ENCODE measurements at regions not wholly inside any gene's neighbourhood (a gene's known extent, or its start where the extent isn't known, plus 50 kb on each side); places are given as distances from the start of the nearest gene placed in this dataset.
A peak's percentile ranks its signal among the peaks of the same experiment; 100 is the strongest.
"Not testable (repeated sequence)": the region's sequence is repeated elsewhere in the genome, so short reads cannot be mapped to it uniquely, and the experiment has no call there.

DNA sequence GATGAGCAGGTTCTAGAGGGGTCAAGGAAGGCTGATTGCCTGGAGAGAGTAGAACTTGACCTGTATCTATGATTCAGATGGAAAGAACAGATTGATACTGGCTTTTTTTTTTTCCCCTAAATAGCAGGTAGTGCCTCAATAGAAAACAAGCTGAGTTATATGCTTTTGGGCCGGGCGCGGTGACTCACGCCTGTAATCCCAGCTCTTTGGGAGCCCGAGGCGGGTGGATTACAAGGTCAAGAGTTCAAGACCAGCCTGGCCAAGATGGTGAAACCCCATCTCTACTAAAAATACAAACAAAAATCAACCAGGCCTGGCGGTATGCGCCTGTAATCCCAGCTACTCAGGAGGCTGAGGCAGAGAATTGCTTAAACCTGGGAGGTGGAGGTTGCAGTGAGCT, 186.1 kb downstream of the CEP135 start:
- DNase-seq, result not testable (repeated sequence)

DNA sequence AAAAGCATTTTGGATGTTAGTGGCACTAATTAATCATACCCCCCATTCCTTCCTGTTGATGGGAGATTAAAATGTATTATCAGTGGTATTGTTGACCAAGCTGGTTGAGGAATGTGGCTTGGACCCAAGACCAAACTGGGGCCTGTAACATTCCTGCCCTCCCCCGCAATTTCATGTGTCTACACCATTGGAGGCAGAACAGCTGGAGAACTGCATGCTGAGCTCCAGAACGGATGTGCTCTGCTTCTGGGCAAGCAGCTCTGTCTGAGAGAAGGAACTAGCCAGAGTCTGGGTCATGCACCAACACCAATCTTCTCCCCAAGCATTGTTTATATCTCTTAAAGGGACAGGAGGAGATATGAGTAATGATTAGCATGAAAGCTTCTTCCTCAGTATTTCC, 185.5 kb downstream of the CEP135 start:
- no peak for DNase-seq

DNA sequence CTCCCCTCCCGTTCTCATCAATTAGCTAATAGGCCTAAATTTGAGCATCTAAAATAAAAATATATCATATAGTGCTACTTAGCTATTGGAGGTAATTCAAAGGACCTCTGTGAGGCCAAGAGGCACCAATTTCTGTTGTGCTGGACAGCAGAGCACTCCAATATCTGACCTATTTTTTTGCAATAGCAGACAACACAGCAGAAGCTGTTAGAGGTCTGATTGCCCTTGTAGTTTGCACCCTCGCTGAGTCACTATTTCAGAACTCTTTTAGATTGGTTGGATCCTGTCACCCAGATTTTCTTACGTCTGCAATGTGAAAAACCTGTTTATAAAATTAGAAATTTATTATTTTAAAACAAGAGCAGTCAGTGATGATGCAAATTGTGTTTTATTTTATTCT, 184.1 kb downstream of the CEP135 start:
- no peak for DNase-seq

DNA sequence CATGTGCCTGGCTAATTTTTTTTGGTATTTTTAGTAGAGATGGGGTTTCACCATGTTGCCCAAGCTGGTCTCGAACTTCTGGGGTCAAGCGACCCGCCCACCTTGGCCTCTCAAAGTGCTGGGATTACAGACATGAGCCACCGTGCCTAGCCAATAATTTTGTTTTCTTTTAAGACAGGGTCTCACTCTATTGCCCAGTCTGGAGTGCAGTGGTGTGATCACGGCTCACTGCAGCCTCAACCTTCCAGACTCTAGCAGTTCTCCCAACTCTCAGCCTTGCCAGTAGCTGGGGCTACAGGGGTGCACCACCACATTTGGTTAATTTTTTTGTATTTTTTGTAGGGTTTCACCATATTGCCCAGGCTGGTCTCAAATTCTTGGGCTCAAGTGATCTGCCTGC, 183.4 kb downstream of the CEP135 start:
- DNase-seq, result not testable (repeated sequence)

DNA sequence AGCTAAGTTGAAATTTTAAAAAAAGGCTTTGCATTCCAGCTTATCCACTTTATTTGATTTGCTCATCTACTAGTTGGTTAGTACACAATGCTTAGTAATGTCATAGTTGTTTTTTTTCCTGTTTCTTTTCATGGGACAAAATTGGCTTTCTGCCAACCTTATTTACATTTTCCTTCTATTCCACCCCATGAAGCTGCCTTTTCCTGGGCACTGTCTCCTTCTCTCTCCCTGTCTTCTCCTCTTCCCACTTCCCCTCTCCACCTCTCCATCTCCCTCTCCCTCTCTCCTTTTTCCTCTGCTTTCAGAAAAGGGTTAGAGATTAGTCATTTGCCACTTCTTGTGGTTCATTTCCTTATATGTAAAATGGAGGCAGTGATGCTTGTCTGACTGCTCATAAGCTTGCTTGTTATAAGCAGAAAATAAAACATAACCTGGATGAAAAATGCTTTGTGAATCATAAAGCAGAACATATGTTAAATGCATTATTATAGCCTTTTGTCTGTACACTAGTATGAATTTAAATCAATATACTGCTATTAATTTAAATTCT, 181.9 kb downstream of the CEP135 start:
- peak; percentile 21 for DNase-seq

DNA sequence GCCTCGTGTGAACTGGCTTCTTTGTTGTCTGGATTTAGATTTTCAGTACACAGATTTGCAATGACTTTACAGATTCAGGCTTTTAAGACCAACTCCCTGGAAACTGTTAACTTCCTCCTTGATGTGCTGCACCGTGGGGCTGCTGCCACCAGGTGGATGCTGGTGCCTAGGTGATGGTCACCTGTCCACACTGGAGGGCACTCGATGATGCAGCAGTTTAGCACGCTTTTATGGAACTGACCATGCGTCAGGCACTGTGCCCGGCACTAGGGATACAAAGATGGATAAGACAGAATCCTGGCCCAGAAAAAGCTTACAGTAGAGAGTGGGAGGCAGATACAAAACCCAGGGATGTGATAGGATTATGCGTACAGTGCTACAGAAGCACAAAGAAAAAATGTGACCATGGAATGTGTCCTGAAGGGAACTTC, 180.7 kb downstream of the CEP135 start:
- DNase-seq, result no peak

DNA sequence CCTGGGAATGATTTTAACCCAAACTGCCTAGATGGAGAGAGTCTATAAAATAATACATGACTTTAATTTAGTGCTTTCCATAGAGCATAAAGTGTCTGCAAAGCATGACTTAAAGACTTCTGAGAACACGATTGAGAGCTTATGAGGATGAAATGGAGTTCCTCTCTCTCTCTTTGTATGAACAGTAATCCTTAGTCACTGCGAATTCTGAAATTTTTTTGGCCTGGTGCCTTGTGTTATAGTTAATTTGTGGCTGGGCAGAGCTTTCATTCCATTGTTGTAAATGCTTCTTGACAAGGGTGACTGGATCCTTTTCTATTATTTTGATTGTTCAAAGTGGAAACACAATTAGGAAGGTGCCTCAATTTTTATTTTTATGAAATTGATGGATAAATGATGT, 179.5 kb downstream of the CEP135 start:
- DNase-seq, result no peak

DNA sequence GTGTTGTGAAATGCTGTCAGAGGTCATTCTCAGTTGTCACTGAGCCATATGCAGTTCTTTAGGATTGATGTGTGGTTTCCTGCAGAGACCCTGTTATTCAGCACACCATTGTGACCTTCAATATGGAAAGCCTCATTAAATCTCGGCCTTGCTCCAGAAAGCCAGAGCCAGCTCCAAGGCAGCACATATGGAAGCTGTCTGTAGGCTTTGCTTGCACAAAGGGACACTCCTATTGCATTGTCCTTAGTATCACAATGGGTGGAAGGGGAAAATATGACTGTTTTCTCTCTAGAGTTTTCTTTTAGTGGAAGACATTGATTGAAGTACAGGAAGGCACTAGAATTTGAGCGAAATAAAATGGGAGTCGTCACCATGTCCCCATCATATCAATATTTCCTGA, 179.0 kb downstream of the CEP135 start:
- no peak for DNase-seq

DNA sequence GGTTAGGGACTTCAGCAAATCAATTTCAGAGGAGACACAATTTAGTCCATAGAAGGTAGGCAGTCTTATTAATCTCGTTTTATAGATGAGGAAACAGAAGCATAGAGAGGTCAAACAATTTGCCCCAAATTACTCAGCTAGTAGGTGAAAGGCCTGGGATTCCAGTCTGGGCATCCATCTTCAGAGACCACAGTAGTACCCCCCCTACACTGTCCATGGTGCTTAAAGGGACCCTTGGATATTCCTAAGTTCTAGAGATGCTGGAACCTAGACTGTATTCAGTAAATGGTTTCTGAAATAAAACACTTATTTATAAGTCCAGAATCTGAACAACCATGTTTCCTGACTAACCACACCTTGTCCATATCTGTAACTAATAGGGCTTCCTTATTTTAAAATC, 174.8 kb downstream of the CEP135 start:
- DNase-seq, result no peak

DNA sequence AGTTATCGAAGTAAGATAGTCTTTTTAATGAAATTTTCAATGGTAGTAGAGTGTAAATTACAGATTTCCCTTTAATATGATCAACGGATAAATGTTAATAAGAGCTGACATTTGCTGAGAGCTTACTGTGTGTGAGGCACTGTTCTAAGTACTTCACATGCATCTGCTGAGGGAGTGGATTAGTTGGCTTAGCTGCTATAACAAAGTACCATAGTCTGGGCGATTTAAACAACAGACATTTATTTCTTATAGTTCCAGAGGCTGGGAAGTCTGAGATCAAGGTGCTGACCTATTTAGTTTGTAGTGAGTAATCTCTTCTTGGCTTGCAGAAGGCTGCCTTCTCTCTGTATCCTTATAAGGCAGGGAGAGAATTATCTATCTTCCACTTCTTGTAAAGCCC, 174.3 kb downstream of the CEP135 start:
- no peak for DNase-seq

DNA sequence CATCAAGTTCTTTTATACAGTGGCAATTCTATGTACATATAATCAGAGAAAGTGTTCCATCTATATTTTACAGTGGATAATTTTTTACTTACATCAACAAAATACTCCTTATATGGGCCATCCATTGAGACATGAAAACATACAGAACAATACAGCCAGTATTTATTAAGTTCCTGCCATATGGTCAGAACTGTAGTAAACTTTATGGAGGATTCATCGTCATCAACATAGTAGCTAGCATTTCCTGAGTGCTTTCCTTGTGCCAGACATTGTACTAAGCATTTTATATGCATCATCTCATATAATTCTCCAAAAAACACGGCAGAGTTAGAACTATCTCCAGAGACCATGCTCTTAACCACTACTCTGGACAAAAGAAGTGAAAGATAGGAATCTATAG, 170.1 kb downstream of the CEP135 start:
- no peak for DNase-seq

DNA sequence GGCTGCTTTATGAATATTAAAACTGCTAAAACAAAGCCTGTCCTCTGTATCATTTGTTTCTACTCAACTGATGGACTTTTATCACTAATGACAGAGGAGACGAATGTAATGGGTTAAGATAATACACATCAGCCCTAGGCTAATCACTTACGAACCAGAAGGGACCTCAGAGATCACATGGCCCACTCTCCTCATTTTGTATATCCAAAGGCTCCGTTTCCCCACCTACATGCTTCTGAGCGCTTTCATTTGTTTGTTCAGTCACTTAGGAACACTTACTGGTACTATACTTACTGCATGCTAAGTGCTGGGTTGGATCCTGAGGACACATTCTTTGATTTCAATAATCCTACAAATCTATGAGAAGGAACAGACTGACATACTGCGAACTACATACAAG, 169.3 kb downstream of the CEP135 start:
- DNase-seq, result no peak

DNA sequence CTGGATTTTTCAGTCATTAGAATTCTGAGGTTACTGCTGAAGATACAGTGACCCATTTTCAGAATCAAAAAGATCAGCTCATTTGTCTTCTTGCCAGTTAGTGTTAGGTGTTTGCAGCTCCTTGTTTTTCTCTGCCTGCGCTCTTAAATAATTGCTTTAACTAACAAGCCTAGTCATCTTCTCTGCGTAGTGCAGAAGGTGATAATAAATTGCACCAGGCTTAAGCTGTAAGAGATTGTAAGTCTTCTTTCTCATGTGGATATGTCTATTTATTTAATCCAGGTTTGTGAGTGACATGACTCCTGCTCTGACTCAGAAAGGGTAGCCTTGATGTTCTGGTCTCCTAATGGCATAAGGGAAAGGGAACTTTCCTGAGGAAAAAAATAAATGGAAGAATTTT, 167.2 kb downstream of the CEP135 start:
- no peak for DNase-seq

GRCh38 chr4:56112377-56112776, 163.6 kb downstream of the CEP135 start:
- no peak for DNase-seq

DNA sequence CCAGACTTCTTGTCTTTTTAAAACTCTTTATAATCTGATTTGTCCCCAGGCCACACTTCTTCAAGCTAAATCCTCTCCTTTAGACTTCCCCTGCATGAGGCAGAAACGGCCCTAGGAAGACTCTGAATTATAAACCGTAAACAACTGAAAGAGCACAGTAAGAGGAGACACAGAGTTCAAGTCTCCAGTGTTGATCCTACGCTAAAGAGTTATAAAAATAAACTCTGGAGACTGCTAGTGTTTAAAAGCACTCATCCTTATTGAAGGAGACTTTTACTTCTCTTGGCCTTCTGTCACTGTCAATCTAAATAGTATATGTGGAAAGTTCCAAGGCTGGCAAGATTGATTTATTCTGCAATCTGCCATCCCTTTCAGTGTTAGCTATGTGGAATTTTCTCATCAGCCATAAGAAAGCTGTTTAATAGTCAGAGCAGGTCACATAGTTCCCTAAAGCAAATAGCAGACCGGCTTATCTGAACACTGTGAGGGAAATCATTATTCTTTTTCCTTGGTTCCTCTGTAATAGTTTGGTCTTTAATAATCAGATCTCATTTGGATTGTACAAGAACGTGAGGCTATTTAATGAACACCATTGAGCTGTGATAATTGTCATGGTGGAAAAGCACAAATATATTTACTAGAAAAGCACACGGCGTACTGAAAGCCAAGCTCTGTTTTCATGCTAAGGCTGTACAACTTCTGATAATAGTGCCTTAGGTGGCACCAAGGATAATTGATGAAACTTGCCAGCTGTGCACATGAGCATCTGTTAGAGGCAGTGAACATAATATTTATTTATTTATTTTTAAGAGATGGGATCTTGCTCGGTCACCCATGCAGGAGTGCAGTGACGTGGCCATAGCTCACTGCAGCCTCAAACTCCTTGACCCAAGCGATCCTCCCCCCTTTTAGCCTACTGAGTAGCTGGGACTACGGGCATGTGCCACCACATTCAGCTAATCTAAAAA, 157.7 kb downstream of the CEP135 start:
- no peak for DNase-seq

DNA sequence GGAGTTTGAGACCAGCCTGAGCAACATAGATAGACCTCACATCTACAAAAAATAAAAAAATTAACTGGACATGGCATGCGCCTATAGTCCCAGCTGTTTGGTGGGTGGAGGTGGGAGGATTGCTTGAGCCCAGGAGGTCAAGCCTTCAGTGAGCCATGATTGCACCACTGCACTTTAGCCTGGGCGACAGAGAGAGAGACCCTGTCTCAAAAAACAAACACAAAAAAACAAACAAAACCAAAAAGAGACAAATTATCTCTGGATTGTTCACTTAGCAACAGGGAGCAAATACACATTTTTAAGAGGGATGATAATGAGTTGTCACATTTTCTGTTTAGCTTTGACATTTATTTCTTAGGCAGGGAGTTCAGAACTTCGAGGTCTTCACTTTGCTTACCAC, 155.4 kb downstream of the CEP135 start:
- DNase-seq, result no peak

GRCh38 chr4:56102601-56103000, 153.9 kb downstream of the CEP135 start:
- no peak for DNase-seq

- no peak for DNase-seq
Observed at GRCh38 chr4:56099378-56099786, 150.6 kb downstream of the CEP135 start.

DNA sequence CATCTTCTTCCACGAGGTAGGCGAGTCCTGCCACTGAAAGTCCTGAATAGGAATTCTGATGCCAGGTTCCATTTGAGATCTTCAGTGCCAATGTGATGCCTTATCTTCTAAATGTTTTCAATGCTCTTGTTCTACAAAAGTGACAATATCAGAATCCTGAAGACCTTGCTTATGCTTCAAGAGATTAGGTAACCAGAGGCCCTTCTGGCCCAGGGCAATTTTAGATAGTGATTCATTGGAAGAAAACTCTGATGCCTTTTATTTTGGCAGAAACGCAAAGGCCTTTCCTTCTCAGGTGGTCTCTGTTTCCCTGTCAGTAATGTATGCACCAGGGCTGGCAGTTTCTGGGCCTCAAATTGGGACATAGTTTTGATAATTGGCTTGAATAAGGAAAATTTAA, 144.8 kb downstream of the CEP135 start:
- DNase-seq, result no peak

DNA sequence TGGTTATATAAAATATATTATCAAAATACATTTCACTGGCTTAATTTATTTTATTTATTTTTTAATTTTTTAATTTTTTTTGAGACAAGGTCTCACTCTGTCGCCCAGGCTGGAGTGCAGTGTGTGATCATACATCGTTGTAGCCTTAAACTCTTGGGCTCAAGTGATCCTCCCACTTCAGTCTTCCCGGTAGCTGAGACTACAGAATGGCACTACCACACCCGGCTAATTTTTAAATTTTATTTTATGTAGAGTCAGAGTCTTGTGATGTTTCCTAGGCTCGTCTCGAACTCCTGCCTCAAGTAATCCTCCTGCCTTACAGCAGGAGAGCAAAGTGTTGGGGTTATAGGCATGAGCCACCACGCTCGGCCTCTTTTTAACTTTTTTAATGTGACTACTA, 143.8 kb downstream of the CEP135 start:
- DNase-seq, result no peak

DNA sequence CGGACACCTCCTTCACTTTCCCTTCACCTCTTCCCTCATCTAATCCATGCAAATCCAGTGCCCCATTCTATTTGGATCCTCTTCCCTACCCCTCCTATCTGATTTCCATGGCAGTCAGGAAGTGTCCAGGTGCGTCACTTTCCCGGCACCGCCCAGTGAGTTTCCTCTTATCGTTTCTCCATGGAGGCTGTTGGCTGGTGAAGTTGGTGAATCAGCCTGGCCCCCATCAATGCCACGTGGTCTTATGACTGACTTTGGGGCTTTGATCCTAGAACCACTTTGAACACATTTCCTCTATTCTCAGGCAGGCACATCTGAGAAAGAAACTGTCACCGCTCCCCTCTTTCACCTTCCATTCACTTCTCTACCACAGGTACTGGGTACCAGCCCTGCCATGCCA, 137.8 kb downstream of the CEP135 start:
- DNase-seq, result no peak

DNA sequence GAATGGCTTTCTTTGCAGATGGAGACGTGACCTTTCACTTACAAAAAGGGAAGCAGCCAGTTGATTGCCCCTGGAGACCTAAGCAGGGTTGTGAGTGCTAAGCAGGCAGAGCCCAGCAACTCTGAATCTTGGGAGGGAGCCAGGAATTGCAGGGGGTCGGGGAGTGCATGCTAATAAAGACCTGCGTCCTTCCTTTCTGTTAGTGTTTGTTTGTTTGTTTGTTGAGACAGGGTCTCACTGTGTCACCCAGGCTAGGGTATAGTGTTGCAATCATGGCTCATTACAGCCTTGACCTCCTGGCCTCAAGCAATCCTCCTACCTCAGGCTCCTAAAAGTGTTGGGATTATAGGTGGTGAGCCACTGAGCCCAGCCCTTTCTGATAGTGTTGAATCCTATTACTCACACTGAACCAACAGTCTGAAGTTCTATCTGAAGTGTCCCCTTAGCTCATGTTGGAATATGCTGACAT, 137.4 kb downstream of the CEP135 start:
- no peak for DNase-seq

GRCh38 chr4:56085275-56085674, 136.5 kb downstream of the CEP135 start:
- DNase-seq, result no peak

GRCh38 chr4:56084851-56085250, 136.1 kb downstream of the CEP135 start:
- no peak for DNase-seq
